ENCODE measurements at regions not wholly inside any gene's neighbourhood (a gene's known extent, or its start where the extent isn't known, plus 50 kb on each side); places are given as distances from the start of the nearest gene placed in this dataset.
A peak's percentile ranks its signal among the peaks of the same experiment; 100 is the strongest.
"Not testable (repeated sequence)": the region's sequence is repeated elsewhere in the genome, so short reads cannot be mapped to it uniquely, and the experiment has no call there.

GRCh38 chr2:89855752-89856151 lies 1164.3 kb downstream of the RPIA start:
- not testable (repeated sequence) for DNase-seq (ENCODE audit: low spot score)
- peak; percentile 44 for ATAC-seq

GRCh38 chr2:89856305-89856704 lies 1164.8 kb downstream of the RPIA start:
- not testable (repeated sequence) for DNase-seq (ENCODE audit: low spot score); ATAC-seq

- DNase-seq (ENCODE audit: low spot score); ATAC-seq: not testable (repeated sequence)
Observed at GRCh38 chr2:89862164-89862563, 1170.7 kb downstream of the RPIA start.

DNA sequence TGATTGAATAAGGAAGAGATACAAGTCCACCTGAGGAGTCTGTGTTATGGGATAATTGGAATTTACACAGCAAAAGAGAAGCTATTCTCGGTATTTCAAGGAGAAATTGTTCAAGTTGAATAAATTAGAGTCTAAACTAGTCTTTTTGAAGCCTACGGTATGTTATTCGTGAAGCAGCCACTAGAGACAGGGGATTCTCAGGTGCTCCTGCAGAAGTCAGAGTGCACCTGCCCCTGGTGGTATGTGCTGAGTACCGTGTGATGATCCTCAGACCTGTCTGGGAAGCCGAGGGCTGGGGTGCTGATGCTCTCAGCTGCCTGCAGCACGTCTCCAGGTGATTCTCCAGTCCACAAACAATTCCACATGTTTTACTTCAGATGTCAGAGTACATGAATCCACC lies 1171.7 kb downstream of the RPIA start:
- not testable (repeated sequence) for ATAC-seq; DNase-seq (ENCODE audit: low spot score)

GRCh38 chr2:89874810-89875595 lies 1183.5 kb downstream of the RPIA start:
- not testable (repeated sequence) for ATAC-seq

DNA sequence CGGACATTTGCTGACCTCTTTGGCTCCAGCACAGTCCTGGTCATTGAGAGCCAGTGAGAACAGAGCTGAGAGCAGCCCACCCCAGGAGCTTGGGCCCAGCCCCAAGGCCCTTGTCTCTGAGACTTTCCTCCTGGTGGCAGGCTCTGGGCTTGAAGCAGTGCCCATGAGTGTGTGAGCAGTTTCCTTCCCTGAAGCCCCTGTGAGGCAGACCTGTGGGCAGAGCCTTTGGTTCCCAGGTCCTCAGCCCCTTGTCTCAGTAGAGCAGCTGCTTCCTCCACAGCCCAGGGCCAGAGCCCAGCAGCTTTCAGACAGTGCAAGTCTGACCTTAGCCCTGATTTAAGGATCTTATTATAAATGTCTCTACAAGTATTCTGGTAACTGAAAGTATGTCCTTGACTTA lies 1185.0 kb downstream of the RPIA start:
- not testable (repeated sequence) for DNase-seq (ENCODE audit: low spot score); ATAC-seq

More at GRCh38 chr2:89874810-89875595, 1183.5 kb downstream of the RPIA start:
- not testable (repeated sequence) for DNase-seq (ENCODE audit: low spot score)

- ATAC-seq; DNase-seq (ENCODE audit: low spot score): not testable (repeated sequence)
Observed at GRCh38 chr2:89876878-89877277, 1185.4 kb downstream of the RPIA start.

DNA sequence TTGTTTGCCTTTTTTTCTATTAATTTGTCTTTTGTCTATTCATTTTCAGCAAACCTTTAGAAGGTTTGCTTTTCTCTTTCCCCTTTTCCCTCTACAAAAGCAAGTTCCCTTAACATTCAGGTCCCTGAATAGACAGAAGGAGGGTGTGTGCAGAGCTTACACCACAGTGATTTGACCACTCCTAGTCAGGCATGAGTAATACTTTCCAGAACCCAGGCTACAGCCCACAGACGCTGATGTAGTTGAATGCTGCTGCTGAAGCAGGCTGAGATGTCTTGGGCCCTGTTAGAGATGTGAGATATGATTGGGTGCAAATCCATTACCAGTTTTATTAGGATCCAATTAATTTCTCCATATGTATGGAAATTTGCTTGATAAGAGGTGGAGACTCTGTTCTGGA lies 1191.4 kb downstream of the RPIA start:
- DNase-seq (ENCODE audit: low spot score); ATAC-seq: not testable (repeated sequence)

DNA sequence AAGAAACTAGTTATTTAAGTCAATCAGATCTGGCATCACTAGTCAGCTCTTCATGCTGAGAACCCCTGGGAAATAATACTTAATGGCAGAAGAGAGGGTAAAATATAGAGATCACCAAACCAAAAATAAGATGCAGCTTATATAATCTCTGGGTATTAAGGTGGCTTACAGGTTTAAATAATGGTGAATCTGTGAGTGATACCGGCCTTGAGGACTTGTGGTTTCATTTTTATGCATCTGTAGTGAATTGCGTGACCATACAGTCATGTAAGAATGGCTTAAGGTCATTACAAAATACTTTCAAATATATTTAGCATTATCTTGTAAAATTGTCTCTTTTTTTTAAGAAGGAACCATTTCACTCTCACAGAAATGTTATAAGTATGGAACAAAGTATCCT lies 1192.2 kb downstream of the RPIA start:
- DNase-seq (ENCODE audit: low spot score); ATAC-seq: not testable (repeated sequence)

DNA sequence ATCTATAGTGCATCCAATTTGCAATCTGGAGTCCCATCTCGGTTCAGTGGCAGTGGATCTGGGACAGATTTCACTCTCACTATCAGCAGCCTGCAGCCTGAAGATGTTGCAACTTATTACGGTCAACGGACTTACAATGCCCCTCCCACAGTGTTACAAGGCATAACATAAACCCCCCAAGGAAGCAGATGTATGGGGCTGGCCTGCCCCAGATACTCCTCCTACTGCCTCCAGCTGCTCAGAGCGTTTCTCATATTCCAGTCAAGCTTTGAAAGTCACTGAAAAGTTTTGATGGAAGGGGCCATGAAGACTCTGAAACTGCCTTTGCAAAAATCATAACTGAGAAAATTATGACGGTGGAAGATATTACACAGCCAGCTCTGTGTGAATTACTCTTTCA lies 1193.6 kb downstream of the RPIA start:
- not testable (repeated sequence) for ATAC-seq; DNase-seq (ENCODE audit: low spot score)

GRCh38 chr2:89888693-89889092 lies 1197.2 kb downstream of the RPIA start:
- DNase-seq (ENCODE audit: low spot score); ATAC-seq: not testable (repeated sequence)

DNA sequence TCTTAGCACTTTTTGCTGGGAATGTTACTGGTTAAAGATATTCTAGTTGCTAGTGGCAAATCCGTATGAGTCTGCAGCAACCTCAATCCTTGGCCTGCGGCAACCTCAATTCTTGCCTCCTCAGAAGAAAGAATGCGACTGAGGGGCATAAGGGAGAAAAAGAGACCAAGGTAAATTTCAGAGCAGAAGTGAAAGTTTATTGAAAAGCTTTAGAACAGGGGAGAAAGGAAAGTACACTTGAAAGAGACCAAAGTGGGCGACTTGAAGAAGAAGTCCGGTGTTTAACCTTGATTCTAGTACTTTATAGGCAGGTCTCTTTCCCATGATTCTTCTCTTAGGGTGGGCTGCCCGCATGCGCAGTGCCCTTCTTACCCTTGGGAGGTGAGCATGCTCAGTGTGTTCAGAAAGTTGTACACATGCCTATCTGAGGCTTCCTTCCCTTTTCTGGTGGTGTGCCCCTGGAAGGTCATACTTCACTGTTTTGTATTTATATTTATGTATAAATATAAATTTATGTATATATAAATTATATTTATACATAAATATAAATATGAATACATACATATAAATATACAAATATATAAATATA lies 1198.8 kb downstream of the RPIA start:
- DNase-seq (ENCODE audit: low spot score); ATAC-seq: not testable (repeated sequence)

- not testable (repeated sequence) for DNase-seq (ENCODE audit: low spot score); ATAC-seq
Observed at GRCh38 chr2:89894988-89895387, 1203.5 kb downstream of the RPIA start.

DNA sequence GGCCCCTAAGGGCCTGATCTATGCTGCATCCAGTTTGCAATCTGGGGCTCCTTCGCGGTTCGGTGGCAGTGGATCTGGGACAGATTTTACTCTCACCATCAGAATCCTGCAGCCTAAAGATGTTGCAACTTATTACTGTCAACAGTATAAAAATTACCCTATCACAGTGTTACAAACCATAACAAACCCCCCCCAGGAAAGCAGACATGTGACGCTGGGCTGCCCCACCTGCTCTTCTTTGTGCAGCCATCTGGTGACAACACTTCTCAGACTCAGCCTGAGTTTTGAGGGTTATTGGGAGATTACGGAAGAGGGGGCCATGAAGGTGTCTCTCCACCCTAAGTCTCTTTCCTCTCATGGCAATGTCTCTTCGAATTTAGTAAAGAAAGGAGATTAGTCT lies 1204.2 kb downstream of the RPIA start:
- not testable (repeated sequence) for DNase-seq (ENCODE audit: low spot score); ATAC-seq

- not testable (repeated sequence) for DNase-seq (ENCODE audit: low spot score); ATAC-seq
Observed at GRCh38 chr2:89927018-89927417, 1235.5 kb downstream of the RPIA start.

GRCh38 chr2:89935436-89935835 lies 1244.0 kb downstream of the RPIA start:
- ATAC-seq; DNase-seq (ENCODE audit: low spot score): not testable (repeated sequence)

DNA sequence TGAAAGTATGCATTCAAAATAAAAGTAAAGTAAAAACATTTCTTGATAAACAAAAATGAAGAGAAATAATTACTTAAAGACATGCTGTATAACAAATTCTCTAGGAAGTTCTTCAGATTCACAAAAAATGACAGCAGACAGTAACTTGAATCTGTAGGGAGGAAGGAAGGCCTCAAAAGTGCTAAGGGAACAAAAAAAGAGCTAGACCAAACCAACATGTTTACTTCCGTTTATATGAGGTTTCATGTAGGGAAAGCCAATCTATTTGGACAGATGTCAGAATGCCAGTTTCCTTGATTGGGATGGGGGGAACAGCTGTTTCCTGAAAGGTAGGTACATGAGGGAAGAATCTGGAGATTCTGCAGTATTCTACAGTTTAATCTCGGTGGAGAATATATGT lies 1244.5 kb downstream of the RPIA start:
- not testable (repeated sequence) for DNase-seq (ENCODE audit: low spot score); ATAC-seq

DNA sequence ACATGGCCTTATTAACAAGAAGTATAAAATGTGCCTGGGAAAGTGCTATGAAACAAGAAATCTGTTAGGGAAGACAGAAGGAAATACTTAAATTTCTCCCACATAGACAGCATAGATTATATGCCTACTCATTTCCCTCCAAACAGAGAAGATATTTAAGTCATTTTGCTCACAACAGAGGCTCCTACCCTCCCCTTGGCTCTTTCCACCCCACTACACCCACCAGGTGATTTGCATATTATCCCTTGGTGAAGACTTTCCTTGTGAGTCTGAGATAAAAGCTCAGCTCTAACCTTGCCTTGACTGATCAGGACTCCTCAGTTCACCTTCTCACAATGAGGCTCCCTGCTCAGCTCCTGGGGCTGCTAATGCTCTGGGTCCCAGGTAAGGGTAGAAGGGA lies 1245.1 kb downstream of the RPIA start:
- DNase-seq (ENCODE audit: low spot score); ATAC-seq: not testable (repeated sequence)

DNA sequence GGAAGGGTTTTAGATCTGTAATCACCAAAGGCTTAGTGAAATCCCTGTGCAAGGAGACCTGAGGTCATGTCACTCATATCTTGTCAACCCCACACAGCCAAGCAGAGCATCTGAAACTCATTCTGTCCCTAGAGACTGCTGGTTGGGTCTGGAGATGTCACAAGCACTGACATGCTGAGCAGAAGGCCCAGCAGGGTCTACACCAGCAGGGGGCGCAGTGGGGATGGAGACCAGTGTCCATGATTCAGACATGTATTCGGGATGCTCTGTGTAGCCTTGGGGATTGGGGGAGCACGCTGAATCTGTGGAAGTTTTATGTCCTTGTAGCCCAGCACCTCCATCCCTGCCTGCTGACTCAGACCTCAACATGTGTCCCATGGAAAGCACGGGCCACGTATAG lies 1247.3 kb downstream of the RPIA start:
- peak; percentile 85 for ATAC-seq
- DNase-seq (ENCODE audit: low spot score): not testable (repeated sequence)

DNA sequence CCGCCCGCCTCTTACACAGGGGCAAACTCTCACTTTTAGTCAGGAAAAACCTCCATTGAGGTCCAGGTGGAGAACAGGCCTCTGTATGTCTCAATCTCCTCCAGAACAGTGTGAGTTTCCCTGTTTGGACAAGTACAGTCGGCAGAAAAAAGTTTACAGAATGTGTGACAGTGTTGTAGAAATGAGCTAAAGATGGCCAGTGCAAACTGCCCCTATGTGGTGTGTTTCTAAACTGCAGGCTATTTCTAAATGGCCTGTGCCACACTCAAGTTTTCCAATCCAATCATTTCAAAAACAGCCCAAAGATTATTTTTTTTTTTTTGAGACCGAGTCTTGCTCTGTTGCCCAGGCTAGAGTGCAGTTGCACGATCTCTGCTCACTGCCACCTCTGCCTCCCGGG lies 1252.8 kb downstream of the RPIA start:
- DNase-seq (ENCODE audit: low spot score): not testable (repeated sequence)
- ATAC-seq: peak; percentile 60

DNA sequence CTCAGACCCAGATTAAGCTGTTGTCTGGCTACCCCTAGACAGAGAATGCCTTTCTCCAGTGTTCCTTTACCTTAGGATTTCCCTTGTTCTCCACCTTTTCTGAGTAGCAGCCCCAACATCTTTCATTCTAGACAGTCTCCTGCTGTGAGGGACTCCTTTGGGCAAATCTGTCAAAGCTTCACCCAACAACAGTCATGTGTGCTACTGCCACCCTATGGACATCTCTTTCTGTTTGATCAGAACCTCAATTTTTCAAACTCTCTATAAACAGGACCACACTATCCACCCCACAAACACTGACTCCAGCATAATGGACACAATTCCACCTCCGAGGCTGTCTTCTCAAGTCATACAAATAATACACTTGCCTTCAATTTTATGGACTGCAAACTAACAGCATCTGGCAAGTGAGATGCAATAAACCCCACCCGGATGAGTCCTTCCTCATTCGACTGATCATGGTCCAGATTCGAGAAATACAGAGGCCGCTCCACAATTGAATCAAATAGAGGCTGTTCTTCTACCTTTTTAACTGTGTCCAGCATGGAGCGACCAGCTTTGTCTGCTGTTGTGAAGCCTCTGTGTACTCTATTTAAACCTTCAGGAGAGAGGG lies 1253.6 kb downstream of the RPIA start:
- DNase-seq (ENCODE audit: low spot score): not testable (repeated sequence)
- ATAC-seq: peak; percentile 43

Data from left lobe of liver (tissue), 2 donors.